Fibroblast of skin of left biceps (primary cell): ENCODE measurements at regions not wholly inside any gene's neighbourhood (a gene's known extent, or its start where the extent isn't known, plus 50 kb on each side); places are given as distances from the start of the nearest gene placed in this dataset.
"Not testable (repeated sequence)": the region's sequence is repeated elsewhere in the genome, so short reads cannot be mapped to it uniquely, and the experiment has no call there.

Experiments used
- DNase-seq, 2 experiments: peaks; one replicate each; pipeline ENCODE4 v3.0.0-alpha.2; 2013; ENCODE audit warnings: low read depth in 2 of 2

GRCh38 chr2:4135765-4136164, 432.4 kb downstream of the DCDC2C start:
- no peak for DNase-seq

- DNase-seq = no peak
Measured at GRCh38 chr2:4139316-4139715, 435.9 kb downstream of the DCDC2C start.

GRCh38 chr2:4139731-4140130, 436.4 kb downstream of the DCDC2C start:
- no peak for DNase-seq

GRCh38 chr2:4140281-4140970, 437.1 kb downstream of the DCDC2C start:
- no peak for DNase-seq

- DNase-seq = no peak
Measured at GRCh38 chr2:4144731-4145130, 441.4 kb downstream of the DCDC2C start.

- DNase-seq = no peak
Measured at GRCh38 chr2:4151521-4151920, 448.1 kb downstream of the DCDC2C start.

- no peak for DNase-seq
Measured at GRCh38 chr2:4152051-4152450, 448.7 kb downstream of the DCDC2C start.

- no peak for DNase-seq
Measured at GRCh38 chr2:4168834-4169233, 465.5 kb downstream of the DCDC2C start.

- DNase-seq = no peak
Measured at GRCh38 chr2:4174796-4175195, 471.4 kb downstream of the DCDC2C start.

- DNase-seq = no peak
Measured at GRCh38 chr2:4175343-4175742, 472.0 kb downstream of the DCDC2C start.

GRCh38 chr2:4180631-4181030, 477.3 kb downstream of the DCDC2C start:
- DNase-seq = no peak

GRCh38 chr2:4181062-4181461, 477.7 kb downstream of the DCDC2C start:
- no peak for DNase-seq

- DNase-seq = no peak
Measured at GRCh38 chr2:4188561-4188960, 485.2 kb downstream of the DCDC2C start.

- DNase-seq = no peak
Measured at GRCh38 chr2:4190548-4190947, 487.2 kb downstream of the DCDC2C start.

GRCh38 chr2:4192119-4192518, 488.7 kb downstream of the DCDC2C start:
- DNase-seq = no peak

- DNase-seq = no peak
Measured at GRCh38 chr2:4214444-4215205, 511.2 kb downstream of the DCDC2C start.

- DNase-seq = no peak
Measured at GRCh38 chr2:4217737-4218136, 514.4 kb downstream of the DCDC2C start.

- DNase-seq = no peak
Measured at GRCh38 chr2:4219101-4219500, 515.7 kb downstream of the DCDC2C start.

GRCh38 chr2:4219571-4219970, 516.2 kb downstream of the DCDC2C start:
- DNase-seq = no peak

GRCh38 chr2:4221434-4221833, 518.1 kb downstream of the DCDC2C start:
- no peak for DNase-seq

GRCh38 chr2:4221845-4222244, 518.5 kb downstream of the DCDC2C start:
- DNase-seq = no peak

- not testable (repeated sequence) for DNase-seq
Measured at GRCh38 chr2:4244422-4244821, 541.0 kb downstream of the DCDC2C start.

GRCh38 chr2:4246364-4247131, 543.2 kb downstream of the DCDC2C start:
- DNase-seq = no peak
